Kidney (tissue), 13 donors: ENCODE measurements at regions not wholly inside any gene's neighbourhood (a gene's known extent, or its start where the extent isn't known, plus 50 kb on each side); places are given as distances from the start of the nearest gene placed in this dataset.

ENCODE experiments used
- DNase-seq, 5 donors: peaks; one replicate each; pipeline ENCODE4 v3.0.0-alpha.2; 2013 to 2020
- FAIRE-seq: peaks from 2 replicates; lab custom pipeline; 2012; peaks lifted over from hg19 to GRCh38; lab: Jason Lieb, UNC
- H3K27ac ChIP-seq, 2 donors: one replicate each; pipeline ENCODE4 v1.7.0; 2013; ENCODE audit warnings: low read depth in 2 of 2, low read length in 2 of 2, inconsistent platforms in 1 of 2
- H3K27me3 ChIP-seq: one replicate; pipeline ENCODE4 v1.7.1; 2013; ENCODE audit warnings: low read length, inconsistent platforms; ENCODE audit not compliant: control insufficient read depth, insufficient read depth
- H3K36me3 ChIP-seq, 3 donors: one replicate each; pipeline versions ENCODE4 v1.7.0 to v1.7.1; 2013; ENCODE audit warnings: low read length in 3 of 3, control low read depth in 1 of 3, inconsistent platforms in 1 of 3; ENCODE audit not compliant: insufficient read depth in 3 of 3, control insufficient read depth in 2 of 3
- H3K4me1 ChIP-seq, 3 donors: one replicate each; pipeline versions ENCODE4 v1.7.0 to v1.7.1; 2013; ENCODE audit warnings: low read length in 3 of 3, inconsistent platforms in 1 of 3, low read depth in 1 of 3; ENCODE audit not compliant: control insufficient read depth in 2 of 3, insufficient read depth in 2 of 3
- H3K4me3 ChIP-seq, 3 donors: one replicate each; pipeline versions ENCODE4 v1.7.0 to v1.8.1; 2013; ENCODE audit warnings: low read length in 3 of 3, control low read depth in 1 of 3, inconsistent platforms in 1 of 3
- H3K9ac ChIP-seq, 3 donors: one replicate each; pipeline versions ENCODE4 v1.7.0 to v1.7.1; 2013; ENCODE audit warnings: low read length in 3 of 3, control low read depth in 1 of 3, inconsistent platforms in 1 of 3
- H3K9me3 ChIP-seq, 3 donors: one replicate each; pipeline versions ENCODE4 v1.7.0 to v1.7.1; 2013; ENCODE audit warnings: low read length in 3 of 3, control low read depth in 1 of 3, inconsistent platforms in 1 of 3; ENCODE audit not compliant: control insufficient read depth in 2 of 3, insufficient read depth in 1 of 3
- intact Hi-C: fragments of 100-400 bp; cut with DNase I; formaldehyde crosslinking; loops from one replicate; pipeline ENCODE4 v1.11.1; 2022
- TF ChIP-seq, protein P1 (sequence below): IDR thresholded peaks from 3 replicates; pipeline ENCODE4 v1.5.1; 2012; ENCODE audit warnings: mild to moderate bottlenecking, moderate library complexity, borderline replicate concordance; ENCODE audit not compliant: insufficient read depth; ENCODE audit errors: extremely low read depth
- donor health status: control.
- donor health status: control.
- donor health status: control.
- donor health status: control.
- donor health status: control.
- donor health status: DM: yes; HTN: yes; CAD: no.
- donor health status: Normal renal cell carcinoma (clear cell type).

DNA sequence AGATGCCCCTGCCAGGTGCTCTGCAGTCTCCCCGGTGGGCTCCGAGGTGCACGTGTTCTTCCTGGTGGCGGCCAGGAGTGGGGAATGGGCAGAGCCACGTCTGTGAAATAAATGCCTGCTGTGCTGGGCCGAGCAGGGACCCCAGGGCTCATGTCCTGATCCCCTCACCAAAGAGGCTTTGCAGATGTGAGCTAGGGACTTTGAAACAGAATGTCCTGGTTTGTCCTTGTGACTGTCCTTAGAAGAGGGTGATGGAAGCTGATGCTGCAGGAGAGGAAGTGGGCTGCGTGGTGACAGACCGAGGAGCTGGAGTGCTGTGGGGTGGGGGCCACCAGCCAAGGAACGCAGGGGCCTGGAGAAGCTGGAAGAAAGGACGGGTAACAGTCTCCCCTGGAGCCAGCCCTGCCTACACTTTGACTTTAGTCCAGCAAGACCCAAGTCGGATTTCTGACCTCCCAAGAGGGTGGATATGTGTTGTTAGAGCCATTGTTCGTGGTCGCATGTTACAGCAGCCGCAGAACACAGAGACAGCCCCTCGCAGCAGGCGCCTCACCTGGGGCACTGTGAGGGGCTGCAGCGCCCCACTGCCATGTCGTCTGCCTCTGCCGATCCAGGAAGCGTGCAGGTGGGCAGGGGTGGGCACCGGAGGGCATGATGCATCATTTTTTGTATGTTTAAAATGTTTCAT, 217.9 kb upstream of the CIBAR2 start:
- Histone ChIP-seq H3K4me3 (no peak overlapping the region), H3K27me3 (no peaks in the 10 kb centered on the region), H3K9me3 (no peaks in the 10 kb centered on the region), H3K9ac (no peak overlapping the region), H3K4me1 (peaks cover 8 to 21% (median 11%) of the 10 kb centered on the region in 3 donors), H3K27ac (no peak overlapping the region), H3K36me3 (no peaks in the 10 kb centered on the region)
- DNase-seq (peak in 1 of 5 donors; percentile 56), FAIRE-seq (no peak)
- TF ChIP-seq, protein P1, sequence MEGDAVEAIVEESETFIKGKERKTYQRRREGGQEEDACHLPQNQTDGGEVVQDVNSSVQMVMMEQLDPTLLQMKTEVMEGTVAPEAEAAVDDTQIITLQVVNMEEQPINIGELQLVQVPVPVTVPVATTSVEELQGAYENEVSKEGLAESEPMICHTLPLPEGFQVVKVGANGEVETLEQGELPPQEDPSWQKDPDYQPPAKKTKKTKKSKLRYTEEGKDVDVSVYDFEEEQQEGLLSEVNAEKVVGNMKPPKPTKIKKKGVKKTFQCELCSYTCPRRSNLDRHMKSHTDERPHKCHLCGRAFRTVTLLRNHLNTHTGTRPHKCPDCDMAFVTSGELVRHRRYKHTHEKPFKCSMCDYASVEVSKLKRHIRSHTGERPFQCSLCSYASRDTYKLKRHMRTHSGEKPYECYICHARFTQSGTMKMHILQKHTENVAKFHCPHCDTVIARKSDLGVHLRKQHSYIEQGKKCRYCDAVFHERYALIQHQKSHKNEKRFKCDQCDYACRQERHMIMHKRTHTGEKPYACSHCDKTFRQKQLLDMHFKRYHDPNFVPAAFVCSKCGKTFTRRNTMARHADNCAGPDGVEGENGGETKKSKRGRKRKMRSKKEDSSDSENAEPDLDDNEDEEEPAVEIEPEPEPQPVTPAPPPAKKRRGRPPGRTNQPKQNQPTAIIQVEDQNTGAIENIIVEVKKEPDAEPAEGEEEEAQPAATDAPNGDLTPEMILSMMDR: no peak
- intact Hi-C loops: no loop called here

GRCh38 chr16:85330694-85331188, 218.5 kb upstream of the CIBAR2 start:
- H3K27ac ChIP-seq: no peak overlapping the region
- H3K9me3 ChIP-seq: no peaks in the 10 kb centered on the region
- no peak overlapping the region for H3K9ac ChIP-seq
- TF ChIP-seq, protein P1: peak; percentile 21
- intact Hi-C loops: no loop called here
- H3K4me1 ChIP-seq: peaks cover 8 to 26% (median 12%) of the 10 kb centered on the region in 3 donors
- no peak for FAIRE-seq
- H3K36me3 ChIP-seq: no peaks in the 10 kb centered on the region
- peak in 4 of 5 donors; percentile 78 to 93 (median 84) for DNase-seq
- no peaks in the 10 kb centered on the region for H3K27me3 ChIP-seq
- no peak overlapping the region for H3K4me3 ChIP-seq

DNA sequence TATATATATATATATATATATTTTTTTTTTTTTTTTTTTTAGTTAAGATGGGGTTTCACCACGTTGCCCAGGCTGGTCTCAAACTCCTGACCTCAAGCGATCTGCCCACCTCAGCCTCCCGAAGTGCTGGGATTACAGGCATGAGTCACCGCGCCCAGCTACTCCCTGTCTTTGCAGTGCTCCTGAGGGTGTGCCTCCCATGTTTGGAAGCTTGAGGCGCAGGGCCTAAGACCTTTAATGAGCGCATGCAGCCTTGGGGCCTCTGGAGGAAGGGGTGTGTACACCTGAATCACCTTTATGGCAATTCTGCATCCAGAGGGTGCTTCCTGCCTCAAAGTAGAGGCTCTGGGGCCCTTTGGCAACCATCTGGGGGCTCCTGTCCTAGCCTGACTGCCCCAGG, 219.4 kb upstream of the CIBAR2 start:
- H3K4me1 ChIP-seq: peaks cover 8 to 30% (median 15%) of the 10 kb centered on the region in 3 donors
- H3K9ac ChIP-seq: no peak overlapping the region
- FAIRE-seq: no peak
- H3K9me3 ChIP-seq: no peaks in the 10 kb centered on the region
- no peak overlapping the region for H3K4me3 ChIP-seq
- H3K36me3 ChIP-seq: no peaks in the 10 kb centered on the region
- DNase-seq: no peak
- H3K27ac ChIP-seq: no peak overlapping the region
- H3K27me3 ChIP-seq: no peaks in the 10 kb centered on the region
- TF ChIP-seq, protein P1: no peak
- intact Hi-C loops: no loop called here

DNA sequence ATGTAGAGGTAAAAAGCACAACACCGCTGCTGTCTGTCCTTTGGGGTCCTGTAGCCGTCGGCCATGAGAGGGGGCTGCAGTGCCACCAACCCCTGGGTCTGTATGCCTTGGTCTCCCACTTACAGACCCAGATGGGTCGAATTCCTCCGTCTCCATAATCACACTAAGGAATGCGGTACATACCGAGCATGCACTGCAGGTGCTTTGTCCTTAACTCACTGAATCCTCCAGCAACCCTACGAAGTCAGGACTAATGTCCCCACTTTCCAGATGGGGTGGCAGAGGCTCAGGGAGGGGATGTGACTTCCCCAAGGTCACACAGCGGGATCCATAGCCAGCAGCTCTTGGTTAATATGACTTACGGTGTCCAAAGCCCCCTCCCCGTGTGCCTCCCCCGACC, 219.9 kb upstream of the CIBAR2 start:
- DNase-seq: no peak
- H3K4me3 ChIP-seq: no peak overlapping the region
- H3K9me3 ChIP-seq: no peaks in the 10 kb centered on the region
- H3K9ac ChIP-seq: no peak overlapping the region
- intact Hi-C loops: no loop called here
- TF ChIP-seq, protein P1: no peak
- H3K27me3 ChIP-seq: no peaks in the 10 kb centered on the region
- no peaks in the 10 kb centered on the region for H3K36me3 ChIP-seq
- no peak overlapping the region for H3K27ac ChIP-seq
- FAIRE-seq: no peak
- H3K4me1 ChIP-seq: peaks cover 8 to 32% (median 15%) of the 10 kb centered on the region in 3 donors
